RPMI7951 (cell line): ENCODE measurements at regions not wholly inside any gene's neighbourhood (a gene's known extent, or its start where the extent isn't known, plus 50 kb on each side); places are given as distances from the start of the nearest gene placed in this dataset.

Source experiments
- DNase-seq: peaks from one replicate; pipeline ENCODE4 v3.0.0-alpha.2; 2012; ENCODE audit warnings: low read depth

GRCh38 chr13:34311251-34311650 is 493.3 kb downstream of the RFC3 start:
- no peak for DNase-seq

DNA sequence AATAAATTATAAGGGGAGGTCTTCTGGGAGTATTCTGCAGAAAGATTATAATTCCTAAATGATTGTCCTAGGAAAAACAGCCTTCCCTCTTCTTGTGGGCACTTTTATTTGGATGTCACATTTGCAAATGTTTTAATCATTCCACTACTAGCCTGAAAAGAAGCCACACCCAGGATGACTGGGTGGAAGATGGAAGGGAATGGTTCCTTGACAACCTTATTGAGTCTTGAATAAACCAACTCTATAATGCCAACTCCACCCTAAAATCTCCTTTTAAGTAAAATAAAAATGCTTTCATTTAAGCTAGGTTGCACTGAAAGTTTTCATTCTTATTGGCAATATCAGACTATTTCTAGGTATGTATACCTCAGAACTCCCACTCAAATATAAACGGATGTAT is 494.6 kb downstream of the RFC3 start:
- no peak for DNase-seq

GRCh38 chr13:34320084-34320483 is 502.1 kb downstream of the RFC3 start:
- DNase-seq: no peak

DNA sequence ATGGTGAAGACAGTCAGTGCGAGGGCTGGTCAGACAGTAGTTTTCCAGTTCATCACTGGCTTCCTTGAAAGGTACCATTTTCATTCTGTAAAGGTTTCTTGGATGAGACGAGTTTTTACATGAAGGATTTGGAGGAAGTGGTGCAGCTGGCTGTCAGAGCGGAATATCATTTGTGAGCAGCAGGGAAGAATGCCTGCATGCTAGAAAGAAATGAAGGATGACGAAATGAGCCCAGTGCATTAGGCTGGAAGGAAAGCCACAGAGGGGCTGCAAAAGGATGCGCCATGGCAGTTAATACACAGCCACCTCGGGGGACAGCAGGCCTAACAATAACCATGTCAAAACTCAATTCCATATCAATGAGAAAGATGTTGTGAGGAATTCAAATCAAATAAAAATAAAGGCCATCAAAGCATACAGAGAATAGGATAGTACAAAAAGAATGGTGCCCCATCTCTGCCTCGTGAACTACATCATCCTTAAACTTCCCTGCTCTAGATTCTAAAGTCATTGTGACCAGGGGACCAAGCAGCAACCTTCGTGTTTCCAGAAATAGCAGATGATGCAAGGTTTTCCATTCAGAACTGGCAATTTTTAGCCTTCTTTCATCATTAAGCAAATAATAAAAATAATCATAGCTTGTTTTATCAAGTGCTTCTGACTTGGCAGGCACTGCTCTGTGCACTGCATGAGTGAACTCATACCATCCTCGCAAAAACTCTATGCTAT is 504.2 kb downstream of the RFC3 start:
- DNase-seq: no peak

GRCh38 chr13:34322743-34323074 is 504.8 kb downstream of the RFC3 start:
- no peak for DNase-seq

GRCh38 chr13:34335014-34336007 is 517.4 kb downstream of the RFC3 start:
- DNase-seq: no peak

- peak; percentile 8 for DNase-seq
Measured at GRCh38 chr13:34338102-34338501, 520.2 kb downstream of the RFC3 start.

DNA sequence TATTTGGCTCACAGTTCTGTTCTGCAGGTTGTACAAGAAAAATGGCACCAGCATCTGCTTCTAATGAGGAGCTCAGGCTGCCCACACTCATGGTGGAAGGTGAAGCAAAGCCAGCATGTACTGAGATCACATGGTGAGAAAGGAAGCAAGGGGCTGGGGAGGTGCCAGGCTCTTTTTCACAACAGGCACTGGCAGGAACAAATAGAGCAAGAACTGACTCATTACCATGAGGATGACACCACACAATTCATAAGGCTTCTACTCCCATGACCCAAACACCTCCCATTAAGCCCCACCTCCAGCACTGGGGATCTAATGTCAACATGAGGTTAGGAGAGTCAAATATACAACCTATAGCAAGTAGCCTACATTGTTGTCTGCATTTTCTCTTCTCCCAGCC is 522.6 kb downstream of the RFC3 start:
- peak; percentile 66 for DNase-seq

GRCh38 chr13:34343413-34343940 is 525.5 kb downstream of the RFC3 start:
- DNase-seq: no peak

- DNase-seq: no peak
Measured at GRCh38 chr13:34344816-34345215, 526.9 kb downstream of the RFC3 start.

- peak; percentile 39 for DNase-seq
Measured at GRCh38 chr13:34345258-34345965, 527.5 kb downstream of the RFC3 start.

- DNase-seq: no peak
Measured at GRCh38 chr13:34346626-34347025, 528.7 kb downstream of the RFC3 start.

DNA sequence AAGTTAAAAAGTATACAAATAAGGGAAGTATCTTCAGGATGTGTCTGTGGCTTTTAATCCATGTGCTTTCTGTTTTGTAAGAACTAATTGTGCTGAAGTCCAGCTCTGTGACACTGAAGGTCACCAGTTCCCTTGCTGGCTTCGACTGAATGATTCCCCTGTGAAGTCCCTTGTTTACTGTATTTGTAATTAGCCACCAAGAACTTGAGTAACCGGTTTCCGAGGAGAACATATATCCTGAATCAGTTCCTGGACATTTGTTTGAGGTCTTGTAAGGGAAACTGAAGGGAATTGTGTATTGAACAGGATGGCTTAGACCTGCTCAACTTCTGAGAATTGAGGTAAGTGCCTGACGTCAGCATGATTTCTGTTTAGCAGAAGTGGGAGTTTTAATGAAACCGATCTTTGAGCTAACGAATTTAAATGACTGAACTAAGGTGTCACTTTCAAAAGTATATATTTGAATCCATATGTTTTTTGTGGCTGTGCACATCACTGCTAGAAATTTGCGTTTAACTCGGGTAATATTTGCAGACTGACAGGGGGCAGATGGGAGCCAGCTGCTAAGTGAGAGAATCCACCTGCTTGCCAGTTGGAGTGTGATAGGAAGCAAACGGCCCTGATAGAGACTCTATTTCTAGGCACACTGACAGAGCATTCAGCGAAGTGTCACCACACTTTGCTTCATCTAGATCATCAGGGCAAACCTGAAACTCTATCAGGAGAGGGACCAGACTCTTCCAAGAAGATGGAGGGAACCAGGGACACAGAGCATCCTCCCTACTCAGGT is 530.0 kb downstream of the RFC3 start:
- no peak for DNase-seq

DNA sequence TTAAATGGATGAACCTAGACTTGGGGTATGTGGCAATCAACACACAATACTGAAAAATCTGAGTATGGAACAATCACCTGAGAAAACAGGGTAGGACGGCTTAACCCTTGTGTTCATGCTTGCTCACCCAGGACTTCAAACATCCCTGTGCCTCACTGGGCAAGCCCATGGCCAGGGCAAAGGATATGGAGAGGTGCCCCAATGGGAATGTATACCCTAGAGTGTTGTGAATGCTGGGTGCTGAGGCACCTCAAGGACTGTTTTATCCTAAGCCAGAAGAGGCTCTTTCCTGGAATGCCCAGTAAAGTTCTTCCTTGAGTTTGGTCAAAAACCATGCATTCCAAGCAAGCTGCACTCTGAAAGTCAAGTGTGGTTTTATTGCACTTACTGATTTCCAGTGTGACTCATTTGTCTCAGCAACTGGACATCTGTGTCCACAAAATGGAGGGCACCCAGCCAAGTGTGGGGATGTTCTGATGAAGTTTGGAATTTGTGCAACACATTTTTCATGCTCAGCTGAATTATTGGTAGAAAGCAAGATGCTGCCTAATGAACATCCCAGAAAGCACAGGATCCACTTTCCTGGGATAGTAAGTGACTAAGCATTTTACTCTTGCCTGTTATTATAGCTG is 531.3 kb downstream of the RFC3 start:
- DNase-seq: peak; percentile 99

- no peak for DNase-seq
Measured at GRCh38 chr13:34350671-34351070, 532.7 kb downstream of the RFC3 start.

DNA sequence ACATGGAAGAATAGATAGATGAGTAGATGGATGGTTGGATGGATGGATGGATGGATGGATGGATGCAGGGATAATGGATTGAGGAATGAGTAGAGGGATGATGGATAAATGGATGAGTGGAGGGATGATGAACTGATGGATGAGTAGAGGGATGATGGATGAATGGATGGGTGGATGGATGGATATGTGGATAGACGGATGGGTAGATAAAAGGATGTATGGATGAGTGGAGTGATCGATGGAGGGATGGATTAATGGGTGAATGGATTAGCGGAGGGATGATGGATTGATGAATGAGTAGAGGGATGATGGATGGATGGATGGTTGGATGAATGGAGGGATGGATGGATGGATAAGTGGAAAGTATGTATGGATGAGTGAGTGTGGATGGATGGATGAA is 533.2 kb downstream of the RFC3 start:
- no peak for DNase-seq

DNA sequence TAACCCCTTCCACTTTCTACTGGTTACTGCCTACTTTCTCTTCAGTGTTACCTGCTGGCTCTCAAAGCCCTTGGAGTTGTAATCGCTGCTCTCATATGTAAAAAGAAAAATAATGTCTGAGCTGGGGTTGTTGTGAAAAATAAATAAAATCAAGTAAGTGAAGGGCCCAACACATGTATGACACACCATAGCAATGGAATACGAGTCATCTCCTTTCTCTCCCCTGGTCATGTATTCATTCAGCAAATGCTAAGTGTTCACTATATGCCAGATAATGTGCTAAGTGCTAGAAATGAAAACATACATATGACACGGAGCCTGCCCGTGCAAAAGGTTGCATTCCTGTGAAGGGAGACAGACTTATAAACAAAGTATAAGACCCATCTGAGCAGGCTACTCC is 535.0 kb downstream of the RFC3 start:
- no peak for DNase-seq

DNA sequence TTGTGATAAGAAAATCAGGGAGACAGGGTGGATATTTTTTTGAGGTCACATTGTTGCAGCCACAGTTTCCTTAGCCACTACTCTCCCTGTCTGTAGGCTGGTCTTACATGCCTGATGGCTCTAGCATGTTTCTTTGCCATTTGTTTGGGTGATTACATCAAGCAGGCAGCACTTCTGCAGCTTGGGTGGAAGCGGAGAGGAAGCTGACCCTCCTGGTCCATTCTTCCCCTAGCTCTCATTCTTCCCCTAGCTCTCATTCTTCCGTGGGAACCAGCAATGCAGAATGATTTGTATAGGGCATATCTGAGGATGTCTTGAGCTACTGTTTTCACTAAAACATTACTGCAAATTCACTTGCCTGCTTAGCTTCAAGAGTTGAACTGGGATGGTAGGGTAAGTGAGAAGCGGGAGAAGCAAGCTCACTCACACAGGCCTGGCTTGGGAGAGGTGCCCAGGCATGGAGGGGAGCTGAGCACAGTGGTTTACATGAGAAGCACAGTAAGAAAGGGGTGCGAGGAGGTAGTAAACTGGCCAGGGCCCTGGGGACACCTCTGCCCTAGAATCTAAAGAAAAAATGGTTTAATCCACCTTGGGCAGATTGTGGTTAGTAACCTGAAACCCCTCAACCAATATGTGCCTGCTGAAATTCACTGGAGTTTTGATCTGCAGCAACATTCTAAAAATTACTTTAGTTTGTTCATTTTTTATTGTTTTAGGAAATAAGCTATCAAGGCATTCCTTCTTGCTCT is 538.9 kb downstream of the RFC3 start:
- DNase-seq: no peak

DNA sequence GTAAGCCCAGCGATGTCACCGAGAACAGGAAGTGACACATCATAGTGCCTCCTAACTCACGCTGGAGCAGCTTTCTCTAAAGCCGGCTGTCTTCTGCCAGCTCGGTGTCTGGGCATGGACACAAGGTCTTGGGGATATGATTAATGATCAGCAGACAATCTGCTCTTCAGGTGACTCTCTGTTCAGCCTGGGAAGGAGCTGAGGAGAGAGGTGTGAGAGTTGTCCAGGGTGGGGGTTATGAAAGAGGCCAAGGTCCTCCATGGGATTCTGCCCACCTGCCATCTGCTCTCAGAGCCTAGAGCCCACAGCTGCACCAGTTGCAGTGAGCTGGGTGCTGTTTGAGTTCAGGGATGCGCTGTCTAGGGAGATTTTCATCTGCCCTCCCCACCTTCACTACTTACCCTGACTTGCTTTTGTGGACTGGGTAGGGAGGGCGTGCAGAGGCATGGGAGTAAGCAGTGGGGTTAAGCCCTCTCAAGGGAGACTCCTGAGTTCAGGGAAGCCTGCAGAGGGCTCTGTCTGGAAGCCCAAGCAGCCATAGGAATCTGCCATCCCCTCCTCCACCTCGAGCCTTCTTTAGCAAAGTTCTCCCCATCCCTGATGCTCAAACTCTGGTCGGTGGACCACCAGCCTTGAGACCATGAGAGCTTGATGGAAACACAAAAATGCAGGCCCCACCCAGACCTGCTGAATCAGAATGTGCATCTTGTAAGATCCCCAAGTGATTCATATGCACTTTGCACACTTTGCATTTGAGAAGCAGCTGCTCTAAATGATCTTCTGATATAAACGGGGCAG is 539.7 kb downstream of the RFC3 start:
- peak; percentile 80 for DNase-seq
